Ovary (tissue), 3 donors: ENCODE measurements at regions not wholly inside any gene's neighbourhood (a gene's known extent, or its start where the extent isn't known, plus 50 kb on each side); places are given as distances from the start of the nearest gene placed in this dataset.

Experiments used
- EP300 ChIP-seq: sonication (generic); formaldehyde crosslinking; IDR thresholded peaks from one replicate; pipeline ENCODE4 v1.6.1; 2017; ENCODE audit warnings: antibody characterized with exemption
- POLR2A ChIP-seq: fragments of 450-650 bp; IDR thresholded peaks from one replicate; pipeline ENCODE4 v1.6.1; 2017; ENCODE audit warnings: antibody characterized with exemption, mild to moderate bottlenecking, moderate library complexity
- TF ChIP-seq, protein P1 (sequence below), 3 donors: fragments of 450-650 bp in 2 of 3; fragments of 200-600 bp in 1 of 3; IDR thresholded peaks; one replicate each; pipeline versions ENCODE4 v1.5.1 to v1.8.0; 2016 to 2022; ENCODE audit warnings: antibody characterized with exemption in 3 of 3, mild to moderate bottlenecking in 1 of 3
- donor health status: DM: no; HTN: no; CAD: no.

DNA sequence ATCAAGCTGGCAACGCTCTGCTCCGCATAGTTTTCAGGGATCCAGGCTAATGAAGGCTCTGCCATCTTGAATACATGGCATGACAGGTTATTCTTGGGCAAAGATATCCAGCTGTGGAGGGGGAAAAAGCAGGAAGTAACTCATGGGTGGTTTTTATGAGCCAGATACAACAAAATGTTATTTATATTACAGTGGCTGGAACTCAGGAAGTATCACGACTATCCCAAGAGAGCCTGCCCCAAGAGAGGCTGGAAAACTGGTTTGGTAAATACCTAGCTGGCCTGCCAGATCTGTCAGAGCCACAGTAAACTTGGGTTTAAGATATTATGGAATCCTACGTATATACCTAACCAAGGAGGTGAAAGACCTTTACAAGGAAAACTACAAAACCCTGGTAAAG is 462.8 kb upstream of the ANKRD30A start:
- TF ChIP-seq EP300 (no peak), POLR2A (no peak)
- TF ChIP-seq, protein P1, sequence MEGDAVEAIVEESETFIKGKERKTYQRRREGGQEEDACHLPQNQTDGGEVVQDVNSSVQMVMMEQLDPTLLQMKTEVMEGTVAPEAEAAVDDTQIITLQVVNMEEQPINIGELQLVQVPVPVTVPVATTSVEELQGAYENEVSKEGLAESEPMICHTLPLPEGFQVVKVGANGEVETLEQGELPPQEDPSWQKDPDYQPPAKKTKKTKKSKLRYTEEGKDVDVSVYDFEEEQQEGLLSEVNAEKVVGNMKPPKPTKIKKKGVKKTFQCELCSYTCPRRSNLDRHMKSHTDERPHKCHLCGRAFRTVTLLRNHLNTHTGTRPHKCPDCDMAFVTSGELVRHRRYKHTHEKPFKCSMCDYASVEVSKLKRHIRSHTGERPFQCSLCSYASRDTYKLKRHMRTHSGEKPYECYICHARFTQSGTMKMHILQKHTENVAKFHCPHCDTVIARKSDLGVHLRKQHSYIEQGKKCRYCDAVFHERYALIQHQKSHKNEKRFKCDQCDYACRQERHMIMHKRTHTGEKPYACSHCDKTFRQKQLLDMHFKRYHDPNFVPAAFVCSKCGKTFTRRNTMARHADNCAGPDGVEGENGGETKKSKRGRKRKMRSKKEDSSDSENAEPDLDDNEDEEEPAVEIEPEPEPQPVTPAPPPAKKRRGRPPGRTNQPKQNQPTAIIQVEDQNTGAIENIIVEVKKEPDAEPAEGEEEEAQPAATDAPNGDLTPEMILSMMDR (IDR thresholded peaks at IDR 0.05), result no peak
